ENCODE measurements at regions not wholly inside any gene's neighbourhood (a gene's known extent, or its start where the extent isn't known, plus 50 kb on each side); places are given as distances from the start of the nearest gene placed in this dataset.

- DNase-seq (ENCODE audit: insufficient read length, low spot score), result no peak
- FAIRE-seq, result no peak
- no peak for TF ChIP-seq CTCF (IDR thresholded peaks at IDR 0.05; ENCODE audit: insufficient read depth, missing control alignments)
Observed at GRCh38 chr11:25159341-25159740, 662.5 kb downstream of the LUZP2 start.

- TF ChIP-seq CTCF (IDR thresholded peaks at IDR 0.05; ENCODE audit: insufficient read depth, missing control alignments), result no peak
- FAIRE-seq (no peak), DNase-seq (ENCODE audit: insufficient read length, low spot score) (no peak)
Observed at GRCh38 chr11:25163421-25163820, 666.6 kb downstream of the LUZP2 start.

GRCh38 chr11:25180187-25180586 lies 683.3 kb downstream of the LUZP2 start:
- DNase-seq (ENCODE audit: insufficient read length, low spot score), result no peak
- no peak for TF ChIP-seq CTCF (IDR thresholded peaks at IDR 0.05; ENCODE audit: insufficient read depth, missing control alignments)
- no peak for FAIRE-seq

- DNase-seq (ENCODE audit: insufficient read length, low spot score) (no peak), FAIRE-seq (no peak)
- no peak for TF ChIP-seq CTCF (IDR thresholded peaks at IDR 0.05; ENCODE audit: insufficient read depth, missing control alignments)
Observed at GRCh38 chr11:25183411-25183810, 686.6 kb downstream of the LUZP2 start.

- no peak for FAIRE-seq
- DNase-seq (ENCODE audit: insufficient read length, low spot score), result no peak
- no peak for TF ChIP-seq CTCF (IDR thresholded peaks at IDR 0.05; ENCODE audit: insufficient read depth, missing control alignments)
Observed at GRCh38 chr11:25197515-25197914, 700.7 kb downstream of the LUZP2 start.

GRCh38 chr11:25198704-25199103 lies 701.9 kb downstream of the LUZP2 start:
- DNase-seq (ENCODE audit: insufficient read length, low spot score) (no peak), FAIRE-seq (no peak)
- no peak for TF ChIP-seq CTCF (IDR thresholded peaks at IDR 0.05; ENCODE audit: insufficient read depth, missing control alignments)

GRCh38 chr11:25200925-25201324 lies 704.1 kb downstream of the LUZP2 start:
- TF ChIP-seq CTCF (IDR thresholded peaks at IDR 0.05; ENCODE audit: insufficient read depth, missing control alignments), result no peak
- DNase-seq (ENCODE audit: insufficient read length, low spot score) (no peak), FAIRE-seq (no peak)
